ENCODE measurements at regions not wholly inside any gene's neighbourhood (a gene's known extent, or its start where the extent isn't known, plus 50 kb on each side); places are given as distances from the start of the nearest gene placed in this dataset.

DNA sequence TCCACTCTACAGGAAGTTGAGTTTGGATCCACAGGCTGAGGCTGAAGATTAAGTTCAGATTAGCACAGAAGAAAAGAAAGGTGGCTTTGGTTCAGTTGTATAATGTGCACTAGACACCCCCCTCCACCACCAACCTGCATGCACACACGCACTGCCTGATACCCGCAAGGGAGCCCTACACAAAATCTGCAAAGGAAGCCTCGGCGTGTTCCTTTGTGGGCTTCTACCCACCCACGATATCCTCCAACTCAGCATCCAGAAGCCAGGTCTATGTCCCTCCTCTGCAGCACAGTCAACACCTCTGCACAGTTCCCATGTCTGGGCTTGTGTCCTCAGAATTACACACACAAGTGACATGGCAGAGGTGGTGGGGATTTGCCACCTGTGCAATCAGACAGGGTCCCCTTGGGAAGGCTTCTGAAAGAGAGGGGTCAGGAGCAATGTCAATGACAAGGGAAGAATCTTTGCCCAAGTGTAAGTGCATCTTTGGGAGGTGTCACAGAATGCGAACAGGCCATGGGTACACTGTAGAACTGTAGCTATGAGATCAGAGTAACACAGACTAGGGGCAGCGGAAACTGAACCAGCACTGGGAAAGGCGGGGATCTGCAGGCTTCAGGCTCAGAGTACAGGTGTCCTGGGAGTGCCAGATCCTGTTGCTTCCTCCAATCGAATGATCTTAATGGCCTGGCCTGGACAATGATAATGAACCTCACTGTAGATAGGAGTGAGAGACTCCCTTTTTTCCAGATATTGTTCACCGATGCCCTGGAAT, 148.6 kb upstream of the ETV3 start:
- H3K9me3 Mint-ChIP-seq = no peaks in the 10 kb centered on the region
- no peaks in the 10 kb centered on the region for H3K36me3 Mint-ChIP-seq (ENCODE audit: insufficient read depth)
- H3K27me3 Mint-ChIP-seq = peaks cover 71 to 86% of the 10 kb centered on the region in 2 donors
- H3K4me1 Mint-ChIP-seq (ENCODE audit: low read depth in 2 of 2) = no peaks in the 10 kb centered on the region
- no peak overlapping the region for H3K27ac Mint-ChIP-seq
- H3K4me3 Mint-ChIP-seq = no peak overlapping the region
- ATAC-seq (replicated peaks) (no peak), DNase-seq (no peak)

DNA sequence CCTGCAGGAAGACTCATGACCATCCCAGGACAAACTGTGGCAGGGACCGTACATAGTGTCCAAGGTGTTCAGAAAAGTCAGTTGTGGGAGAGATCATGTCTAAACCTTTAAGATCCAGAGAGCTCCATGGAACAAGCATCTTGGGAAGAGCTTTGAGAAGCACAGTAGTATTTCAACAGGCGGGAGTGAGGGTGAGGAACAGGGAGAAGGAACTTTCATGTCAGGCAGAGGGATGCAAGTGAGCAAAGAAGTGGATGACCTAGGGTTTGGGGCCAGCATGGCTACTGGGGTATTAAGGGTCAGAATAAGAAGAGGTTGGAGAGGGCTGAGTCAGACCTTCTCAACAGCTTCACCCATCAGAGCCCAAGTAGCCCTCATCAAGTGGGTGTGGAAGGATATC, 147.9 kb upstream of the ETV3 start:
- no peak overlapping the region for H3K4me3 Mint-ChIP-seq
- no peak overlapping the region for H3K27ac Mint-ChIP-seq
- DNase-seq = no peak
- H3K4me1 Mint-ChIP-seq (ENCODE audit: low read depth in 2 of 2) = no peaks in the 10 kb centered on the region
- H3K27me3 Mint-ChIP-seq = peaks cover 76 to 88% of the 10 kb centered on the region in 2 donors
- H3K36me3 Mint-ChIP-seq (ENCODE audit: insufficient read depth) = no peaks in the 10 kb centered on the region
- ATAC-seq (replicated peaks) = no peak
- H3K9me3 Mint-ChIP-seq = no peaks in the 10 kb centered on the region

DNA sequence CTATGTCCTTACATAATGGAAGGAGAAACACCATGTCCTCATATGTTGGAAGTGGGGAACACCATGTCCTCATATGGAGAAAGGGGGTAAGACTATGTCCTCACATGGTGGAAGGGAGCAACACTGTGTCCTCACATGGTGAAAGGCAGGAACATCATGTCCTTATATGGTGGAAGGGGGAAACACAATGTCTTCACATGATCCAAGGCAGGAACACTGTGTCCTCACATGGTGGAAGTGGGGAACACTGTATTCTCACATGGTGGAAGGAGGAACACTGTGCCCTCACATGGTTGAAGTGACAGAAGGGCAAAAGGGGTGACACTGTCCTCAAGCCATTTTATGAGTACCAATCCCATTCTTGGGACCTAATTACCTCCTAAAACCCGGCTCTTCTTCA, 146.3 kb upstream of the ETV3 start:
- no peak overlapping the region for H3K27ac Mint-ChIP-seq
- ATAC-seq (replicated peaks) = no peak
- DNase-seq = no peak
- H3K27me3 Mint-ChIP-seq = peaks cover 67 to 76% of the 10 kb centered on the region in 2 donors
- no peaks in the 10 kb centered on the region for H3K36me3 Mint-ChIP-seq (ENCODE audit: insufficient read depth)
- H3K9me3 Mint-ChIP-seq = no peaks in the 10 kb centered on the region
- no peaks in the 10 kb centered on the region for H3K4me1 Mint-ChIP-seq (ENCODE audit: low read depth in 2 of 2)
- no peak overlapping the region for H3K4me3 Mint-ChIP-seq

DNA sequence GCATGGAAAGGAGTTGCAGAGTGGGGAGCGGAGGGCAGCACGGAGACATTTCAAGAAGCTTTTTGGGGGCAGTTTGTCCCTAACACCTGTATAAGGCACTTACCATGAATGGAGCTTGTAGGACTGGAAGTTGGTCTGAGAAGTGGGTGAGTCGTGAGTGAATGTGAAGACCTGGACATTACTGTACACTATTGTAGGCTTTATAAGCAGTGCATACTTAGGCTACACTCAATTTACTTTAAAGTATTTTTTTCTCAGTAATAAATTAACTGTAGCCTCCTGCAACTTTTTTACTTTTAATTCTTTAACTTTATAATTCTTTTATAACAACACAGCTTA, 141.6 kb upstream of the ETV3 start:
- H3K9me3 Mint-ChIP-seq = no peaks in the 10 kb centered on the region
- no peak for ATAC-seq (replicated peaks)
- H3K27me3 Mint-ChIP-seq = peaks cover 27 to 33% of the 10 kb centered on the region in 2 donors
- H3K36me3 Mint-ChIP-seq (ENCODE audit: insufficient read depth) = no peaks in the 10 kb centered on the region
- no peak for DNase-seq
- H3K4me1 Mint-ChIP-seq (ENCODE audit: low read depth in 2 of 2) = no peaks in the 10 kb centered on the region
- no peak overlapping the region for H3K27ac Mint-ChIP-seq
- no peak overlapping the region for H3K4me3 Mint-ChIP-seq

DNA sequence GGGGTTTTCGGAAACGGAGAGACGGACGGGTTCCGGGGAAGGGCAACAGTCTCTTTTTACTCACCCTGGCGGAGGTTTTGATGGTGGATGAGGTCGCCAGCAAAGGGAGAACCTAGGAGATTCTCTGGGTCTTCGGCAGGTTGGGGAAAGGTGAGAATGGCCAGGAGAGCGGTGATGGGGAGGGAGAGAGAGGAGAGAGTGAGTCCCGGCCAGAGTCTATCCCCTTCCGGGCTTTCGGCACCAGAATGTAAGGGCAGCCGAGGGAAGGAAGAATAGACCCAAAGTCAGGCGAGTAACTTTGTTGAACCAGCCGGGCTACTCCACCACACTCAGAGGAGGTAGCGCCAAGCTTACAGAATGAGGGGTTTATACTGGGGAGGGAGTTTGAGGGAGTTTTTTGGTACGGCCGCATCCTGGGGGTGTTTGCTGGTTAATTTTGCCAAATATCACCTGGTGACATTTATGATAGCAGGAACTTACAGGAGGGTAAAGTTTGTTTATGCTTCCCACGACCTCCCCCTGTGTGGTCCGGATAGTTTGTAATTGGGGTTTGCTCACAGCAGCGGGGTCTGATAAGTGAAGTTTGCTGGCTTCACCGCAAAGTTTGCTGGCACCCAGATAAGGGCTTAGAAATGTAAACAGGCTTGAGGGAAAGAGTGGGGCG, 141.1 kb upstream of the ETV3 start:
- Mint-ChIP-seq H3K4me1 (ENCODE audit: low read depth in 2 of 2) (no peaks in the 10 kb centered on the region), H3K27me3 (peaks cover 25 to 28% of the 10 kb centered on the region in 2 donors), H3K4me3 (no peak overlapping the region), H3K27ac (no peak overlapping the region), H3K36me3 (ENCODE audit: insufficient read depth) (no peaks in the 10 kb centered on the region), H3K9me3 (no peaks in the 10 kb centered on the region)
- ATAC-seq (replicated peaks) = no peak
- no peak for DNase-seq

DNA sequence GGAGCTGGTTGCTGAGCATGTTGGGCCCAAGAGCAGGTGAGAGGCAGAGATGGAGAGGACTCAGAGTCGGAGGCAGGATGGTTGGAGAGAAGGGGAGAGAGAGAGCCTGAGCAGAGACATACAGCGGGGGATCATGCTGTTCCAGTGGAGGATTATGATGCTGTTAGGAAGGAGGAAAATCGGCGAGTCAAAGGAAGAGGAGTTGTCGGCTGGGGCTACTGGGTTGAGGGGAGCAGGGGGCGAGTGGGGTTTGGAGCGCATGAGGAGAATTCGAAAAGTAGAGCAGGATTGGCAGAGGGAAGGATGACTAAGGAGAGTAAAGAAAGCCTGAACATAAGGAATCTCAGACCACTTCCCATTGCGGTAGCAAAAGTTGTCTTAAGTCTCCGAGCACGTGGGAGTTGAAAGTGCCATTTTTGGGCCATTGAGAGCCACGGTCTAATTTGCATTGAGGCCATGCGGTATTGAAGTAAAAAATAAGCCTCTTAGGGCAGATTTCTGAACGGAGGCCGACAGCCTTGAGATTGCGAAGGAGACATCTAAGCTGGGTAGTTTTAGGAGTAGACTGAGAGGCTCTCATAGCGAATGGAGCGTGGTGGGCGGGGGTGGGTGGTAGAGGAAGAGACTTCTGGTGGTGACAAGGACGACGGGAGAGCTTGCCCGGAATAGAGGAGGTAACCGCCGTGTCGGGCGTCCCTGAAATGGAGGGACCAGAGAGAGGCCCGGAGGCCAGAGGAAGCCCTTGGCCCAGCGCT, 140.4 kb upstream of the ETV3 start:
- Mint-ChIP-seq H3K27ac (no peak overlapping the region), H3K4me1 (ENCODE audit: low read depth in 2 of 2) (no peaks in the 10 kb centered on the region), H3K27me3 (peaks cover 22 to 24% of the 10 kb centered on the region in 2 donors), H3K36me3 (ENCODE audit: insufficient read depth) (no peaks in the 10 kb centered on the region), H3K4me3 (no peak overlapping the region), H3K9me3 (no peaks in the 10 kb centered on the region)
- ATAC-seq (replicated peaks) = no peak
- no peak for DNase-seq

DNA sequence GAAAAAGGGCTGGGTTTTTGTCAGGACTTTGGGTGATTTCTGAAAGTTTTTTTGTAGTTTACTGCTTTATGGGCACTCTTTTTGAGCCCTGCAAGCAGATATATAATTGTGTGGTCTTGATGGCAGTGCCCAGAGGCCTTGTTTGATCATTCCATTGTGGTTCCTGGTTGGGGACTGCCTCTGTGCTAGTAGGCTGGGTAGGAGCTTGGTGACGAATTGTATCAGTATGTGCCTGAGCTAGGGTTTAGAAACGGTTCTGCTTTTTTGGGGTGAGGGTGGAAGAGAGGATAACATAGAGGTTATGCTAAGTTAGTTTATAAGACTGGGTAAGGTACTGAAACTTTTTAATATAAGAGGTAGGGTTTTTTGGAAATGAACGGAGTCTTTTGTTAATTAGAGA, 139.7 kb upstream of the ETV3 start:
- Mint-ChIP-seq H3K27ac (no peak overlapping the region), H3K27me3 (peaks cover 18% of the 10 kb centered on the region in 2 donors), H3K4me3 (no peak overlapping the region), H3K36me3 (ENCODE audit: insufficient read depth) (no peaks in the 10 kb centered on the region), H3K4me1 (ENCODE audit: low read depth in 2 of 2) (no peaks in the 10 kb centered on the region), H3K9me3 (no peaks in the 10 kb centered on the region)
- no peak for ATAC-seq (replicated peaks)
- no peak for DNase-seq

DNA sequence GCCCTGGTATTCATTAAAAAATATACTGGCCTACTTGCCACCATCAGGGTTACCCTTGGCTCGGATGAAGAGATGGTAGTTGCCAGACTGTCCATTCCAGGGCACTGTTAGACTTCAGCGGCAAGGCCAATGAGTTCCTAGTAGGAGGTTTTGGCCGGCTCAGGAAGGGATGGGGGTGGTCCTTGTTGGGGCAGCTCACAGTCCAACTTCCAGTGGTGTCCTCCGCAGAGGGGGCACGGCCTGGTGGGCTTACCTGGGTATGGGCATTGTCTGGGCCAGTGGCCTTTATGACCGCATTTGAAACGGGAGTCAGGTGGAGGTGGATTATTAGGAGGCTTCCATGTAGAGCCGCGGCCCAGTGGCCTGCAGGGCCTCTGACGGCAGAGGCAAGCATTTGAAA, 139.1 kb upstream of the ETV3 start:
- no peak for DNase-seq
- H3K36me3 Mint-ChIP-seq (ENCODE audit: insufficient read depth) = no peaks in the 10 kb centered on the region

DNA sequence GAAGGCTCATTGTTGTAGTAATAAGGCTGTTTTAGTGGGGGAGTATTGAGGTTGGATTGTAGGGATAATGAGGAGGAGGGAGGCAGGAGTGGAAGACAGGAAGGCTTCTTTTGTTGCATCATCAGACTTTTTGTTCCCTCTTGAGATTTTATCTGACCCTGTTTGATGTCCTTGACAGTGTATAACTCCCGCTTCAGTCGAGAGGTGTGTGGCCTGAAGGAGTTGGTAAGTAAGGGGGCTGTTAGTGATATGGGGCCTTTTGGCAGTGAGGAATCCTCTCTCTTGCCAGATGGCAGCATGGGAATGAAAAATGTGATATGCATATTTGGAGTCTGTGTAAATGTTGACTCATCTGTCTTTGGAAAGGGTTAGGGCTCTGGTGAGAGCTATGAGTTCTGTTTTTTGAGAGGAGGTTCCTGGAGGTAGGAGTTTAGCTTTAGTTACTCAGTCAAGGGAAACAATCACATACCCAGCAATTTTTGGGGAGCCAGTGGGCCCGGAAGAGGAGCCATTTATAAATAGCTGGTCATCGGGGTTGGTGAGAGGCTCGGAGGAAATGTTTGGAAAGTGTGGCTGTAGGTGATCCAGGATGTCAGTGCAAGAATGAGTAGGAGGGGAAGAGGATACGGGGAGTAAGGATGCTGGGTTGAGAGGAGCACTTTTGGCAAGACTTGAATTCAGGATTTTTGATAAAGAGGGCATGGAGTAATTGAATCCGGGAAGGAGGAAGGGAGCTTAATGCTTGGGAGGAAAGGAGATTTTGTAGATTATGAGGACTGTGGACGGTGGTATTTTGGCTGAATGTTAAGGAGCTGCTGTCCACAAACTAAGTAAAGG, 136.7 kb upstream of the ETV3 start:
- no peaks in the 10 kb centered on the region for H3K9me3 Mint-ChIP-seq
- no peaks in the 10 kb centered on the region for H3K4me1 Mint-ChIP-seq (ENCODE audit: low read depth in 2 of 2)
- no peak overlapping the region for H3K27ac Mint-ChIP-seq
- no peaks in the 10 kb centered on the region for H3K36me3 Mint-ChIP-seq (ENCODE audit: insufficient read depth)
- H3K4me3 Mint-ChIP-seq = no peak overlapping the region
- ATAC-seq (replicated peaks) = no peak
- H3K27me3 Mint-ChIP-seq = peaks cover 5 to 6% of the 10 kb centered on the region in 2 donors
- DNase-seq = no peak

More for the DNA sequence above, 139.1 kb upstream of the ETV3 start:
- H3K4me1 Mint-ChIP-seq (ENCODE audit: low read depth in 2 of 2) = no peaks in the 10 kb centered on the region
- no peak for ATAC-seq (replicated peaks)
- H3K27ac Mint-ChIP-seq = no peak overlapping the region
- H3K27me3 Mint-ChIP-seq = peaks cover 11 to 12% of the 10 kb centered on the region in 2 donors
- H3K9me3 Mint-ChIP-seq = no peaks in the 10 kb centered on the region
- no peak overlapping the region for H3K4me3 Mint-ChIP-seq

DNA sequence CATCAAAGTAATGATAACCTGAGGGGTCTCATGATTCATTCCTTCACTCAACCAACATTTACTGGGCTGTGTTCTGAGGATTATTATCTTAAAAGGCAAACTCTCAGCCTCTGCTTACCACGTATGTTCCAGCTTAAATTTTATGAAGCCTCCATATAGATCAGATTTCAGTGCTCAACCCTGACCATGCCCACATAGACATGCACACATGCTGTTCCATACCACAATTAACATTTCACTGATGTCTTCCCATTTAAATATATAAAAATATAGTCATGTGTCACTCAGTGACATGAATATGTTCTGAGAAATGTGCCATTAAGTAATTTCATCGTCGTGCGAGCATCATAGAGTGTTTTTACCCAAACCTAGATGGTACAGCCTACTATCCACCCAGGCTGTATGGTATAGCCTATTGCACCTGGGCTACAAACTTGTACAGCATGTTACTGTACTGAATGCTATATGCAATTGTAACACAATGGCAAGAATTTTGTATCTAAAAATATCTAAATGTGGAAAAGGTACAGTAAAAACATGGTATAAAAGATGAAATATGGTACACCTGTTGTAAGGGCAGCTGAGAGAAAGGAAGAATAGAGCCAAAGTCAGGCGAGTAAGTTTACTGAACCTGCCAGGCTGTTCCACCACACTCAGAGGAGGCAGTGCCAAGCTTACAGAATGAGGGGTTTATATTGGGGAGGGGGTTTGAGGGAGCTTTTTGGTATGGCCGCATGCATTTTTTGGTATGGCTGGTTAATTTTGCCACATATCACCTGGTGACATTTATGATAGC, 134.7 kb upstream of the ETV3 start:
- ATAC-seq (replicated peaks) (no peak), DNase-seq (no peak)
- H3K9me3 Mint-ChIP-seq = no peaks in the 10 kb centered on the region
- H3K27ac Mint-ChIP-seq = no peak overlapping the region
- no peaks in the 10 kb centered on the region for H3K4me1 Mint-ChIP-seq (ENCODE audit: low read depth in 2 of 2)
- no peak overlapping the region for H3K4me3 Mint-ChIP-seq
- no peaks in the 10 kb centered on the region for H3K36me3 Mint-ChIP-seq (ENCODE audit: insufficient read depth)
- peaks cover 14 to 18% of the 10 kb centered on the region in 2 donors for H3K27me3 Mint-ChIP-seq

DNA sequence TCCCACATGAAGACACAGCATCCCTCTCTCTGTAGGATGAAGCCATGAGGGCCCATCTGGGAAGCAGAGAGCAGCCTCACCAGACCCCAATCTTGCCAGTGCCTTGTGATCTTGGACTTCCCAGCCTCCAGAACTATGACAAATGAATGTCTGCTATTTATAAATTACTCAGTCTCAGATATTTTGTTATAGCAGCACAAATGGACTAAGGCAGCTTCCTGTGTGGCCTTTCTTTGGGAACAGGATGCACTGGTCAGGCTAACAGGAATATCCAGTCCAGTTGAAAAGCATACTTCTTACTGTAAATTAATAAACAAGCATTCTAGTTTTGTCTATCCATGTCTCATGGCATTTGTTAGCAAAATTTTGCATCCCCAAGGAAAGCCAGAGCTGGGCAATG, 134.1 kb upstream of the ETV3 start:
- peaks cover 20 to 24% of the 10 kb centered on the region in 2 donors for H3K27me3 Mint-ChIP-seq
- H3K4me1 Mint-ChIP-seq (ENCODE audit: low read depth in 2 of 2) = no peaks in the 10 kb centered on the region
- ATAC-seq (replicated peaks) = no peak
- H3K4me3 Mint-ChIP-seq = no peak overlapping the region
- no peaks in the 10 kb centered on the region for H3K9me3 Mint-ChIP-seq
- H3K36me3 Mint-ChIP-seq (ENCODE audit: insufficient read depth) = no peaks in the 10 kb centered on the region
- no peak for DNase-seq
- no peak overlapping the region for H3K27ac Mint-ChIP-seq

DNA sequence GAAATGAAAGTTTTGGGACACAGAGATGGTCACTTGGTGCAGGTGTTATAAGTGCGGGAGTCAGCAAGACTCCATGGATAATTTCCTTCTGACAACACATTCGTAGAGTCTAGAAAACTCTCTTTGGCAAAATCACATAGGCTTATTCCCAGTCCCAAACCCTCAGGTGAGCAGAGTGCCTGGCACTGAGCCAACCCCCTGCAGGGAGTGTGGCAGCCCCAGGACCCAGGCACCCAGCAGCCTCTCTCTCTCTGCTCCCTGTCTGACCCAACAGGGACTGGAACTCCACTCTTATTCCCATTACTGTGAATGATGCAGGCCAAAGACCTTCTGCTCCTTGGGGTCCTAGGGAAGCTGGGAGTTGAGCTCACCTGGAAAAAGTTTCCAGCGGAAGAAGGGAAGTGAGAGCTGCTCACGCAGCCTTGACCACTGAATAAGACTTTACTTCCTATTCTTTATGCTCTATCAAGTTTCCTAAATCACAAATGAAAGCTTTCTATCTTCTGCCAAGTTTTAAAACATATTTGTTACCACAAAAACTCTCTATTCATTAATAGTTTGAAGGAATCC, 132.6 kb upstream of the ETV3 start:
- no peak for ATAC-seq (replicated peaks)
- H3K36me3 Mint-ChIP-seq (ENCODE audit: insufficient read depth) = no peaks in the 10 kb centered on the region
- peaks cover 21 to 24% of the 10 kb centered on the region in 2 donors for H3K27me3 Mint-ChIP-seq
- H3K4me3 Mint-ChIP-seq = no peak overlapping the region
- no peak for DNase-seq
- no peaks in the 10 kb centered on the region for H3K4me1 Mint-ChIP-seq (ENCODE audit: low read depth in 2 of 2)
- no peak overlapping the region for H3K27ac Mint-ChIP-seq
- H3K9me3 Mint-ChIP-seq = no peaks in the 10 kb centered on the region
